ENCODE measurements at regions not wholly inside any gene's neighbourhood (a gene's known extent, or its start where the extent isn't known, plus 50 kb on each side); places are given as distances from the start of the nearest gene placed in this dataset.

DNA sequence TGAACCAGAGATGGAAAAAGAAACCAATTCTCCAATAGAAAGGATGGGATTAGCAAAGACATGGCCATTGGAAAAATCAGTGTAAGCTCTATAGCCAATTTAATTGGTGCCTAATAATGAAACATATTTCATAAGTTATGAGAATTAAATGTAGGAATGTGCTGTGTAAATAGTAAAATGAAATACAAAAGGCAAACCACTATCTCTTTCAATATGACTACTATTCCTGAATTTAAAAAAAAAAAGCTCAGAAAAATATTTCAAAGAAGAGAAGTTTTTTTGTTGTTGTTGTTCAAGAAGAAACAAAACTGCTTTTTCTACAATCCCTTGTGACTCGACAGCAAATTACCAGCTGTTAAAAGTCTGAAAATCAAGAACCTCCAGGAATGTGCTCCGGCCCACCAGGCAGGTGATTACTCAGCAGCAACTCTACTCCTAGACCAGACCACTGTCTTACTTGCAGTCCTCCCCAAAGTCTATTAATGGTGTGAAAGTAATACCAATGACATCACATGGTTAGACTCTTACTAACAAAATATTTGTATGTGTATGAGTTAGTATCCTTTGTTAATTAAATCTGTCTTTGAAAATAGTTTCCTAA is 362.4 kb downstream of the KCTD12 start:
- DNase-seq = no peak
- Histone ChIP-seq H3K36me3 (no peaks in the 10 kb centered on the region), H3K27ac (no peak overlapping the region), H3K9me3 (no peaks in the 10 kb centered on the region), H3K27me3 (no peaks in the 10 kb centered on the region), H3K4me1 (no peaks in the 10 kb centered on the region), H3K4me3 (no peak overlapping the region)
- no peak for TF ChIP-seq POLR2A (IDR thresholded peaks at IDR 0.05)
- TF ChIP-seq, protein P1, sequence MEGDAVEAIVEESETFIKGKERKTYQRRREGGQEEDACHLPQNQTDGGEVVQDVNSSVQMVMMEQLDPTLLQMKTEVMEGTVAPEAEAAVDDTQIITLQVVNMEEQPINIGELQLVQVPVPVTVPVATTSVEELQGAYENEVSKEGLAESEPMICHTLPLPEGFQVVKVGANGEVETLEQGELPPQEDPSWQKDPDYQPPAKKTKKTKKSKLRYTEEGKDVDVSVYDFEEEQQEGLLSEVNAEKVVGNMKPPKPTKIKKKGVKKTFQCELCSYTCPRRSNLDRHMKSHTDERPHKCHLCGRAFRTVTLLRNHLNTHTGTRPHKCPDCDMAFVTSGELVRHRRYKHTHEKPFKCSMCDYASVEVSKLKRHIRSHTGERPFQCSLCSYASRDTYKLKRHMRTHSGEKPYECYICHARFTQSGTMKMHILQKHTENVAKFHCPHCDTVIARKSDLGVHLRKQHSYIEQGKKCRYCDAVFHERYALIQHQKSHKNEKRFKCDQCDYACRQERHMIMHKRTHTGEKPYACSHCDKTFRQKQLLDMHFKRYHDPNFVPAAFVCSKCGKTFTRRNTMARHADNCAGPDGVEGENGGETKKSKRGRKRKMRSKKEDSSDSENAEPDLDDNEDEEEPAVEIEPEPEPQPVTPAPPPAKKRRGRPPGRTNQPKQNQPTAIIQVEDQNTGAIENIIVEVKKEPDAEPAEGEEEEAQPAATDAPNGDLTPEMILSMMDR (IDR thresholded peaks at IDR 0.05) = no peak

DNA sequence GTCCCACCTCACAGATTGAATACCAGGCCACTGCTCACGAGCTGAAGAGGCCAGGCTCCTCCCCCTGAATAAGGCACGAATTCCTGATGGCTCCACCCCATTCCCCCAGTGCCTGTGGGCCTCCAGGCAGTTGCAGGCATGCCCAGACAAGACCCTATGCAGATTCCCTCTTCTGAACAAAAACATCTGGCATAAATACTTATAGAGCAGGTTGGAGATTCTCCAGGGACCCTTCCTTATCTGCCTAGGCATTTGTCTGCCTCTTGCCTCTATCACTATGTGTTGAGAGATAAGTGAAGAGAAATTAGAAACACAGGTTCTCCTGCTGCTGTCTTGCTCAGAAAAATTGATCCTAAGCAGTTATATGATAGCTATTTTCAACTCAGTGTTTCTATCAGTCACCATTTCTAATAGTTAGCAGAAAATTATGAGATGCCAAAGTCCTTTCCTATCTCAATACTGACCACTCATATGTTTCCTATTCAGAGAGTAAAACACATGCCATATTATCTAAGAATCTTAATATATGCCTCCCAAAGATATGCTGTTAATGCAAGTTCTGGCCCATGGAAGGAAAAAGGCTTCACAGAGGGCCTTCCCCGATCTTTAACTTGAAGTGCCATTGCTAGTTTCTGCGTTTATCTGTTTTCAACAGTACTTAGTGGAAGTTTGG is 364.0 kb downstream of the KCTD12 start:
- DNase-seq = no peak
- Histone ChIP-seq H3K36me3 (no peaks in the 10 kb centered on the region), H3K27ac (no peak overlapping the region), H3K9me3 (no peaks in the 10 kb centered on the region), H3K27me3 (no peaks in the 10 kb centered on the region), H3K4me1 (no peaks in the 10 kb centered on the region), H3K4me3 (no peak overlapping the region)
- no peak for TF ChIP-seq POLR2A (IDR thresholded peaks at IDR 0.05)
- TF ChIP-seq, protein P1 (IDR thresholded peaks at IDR 0.05) = no peak

DNA sequence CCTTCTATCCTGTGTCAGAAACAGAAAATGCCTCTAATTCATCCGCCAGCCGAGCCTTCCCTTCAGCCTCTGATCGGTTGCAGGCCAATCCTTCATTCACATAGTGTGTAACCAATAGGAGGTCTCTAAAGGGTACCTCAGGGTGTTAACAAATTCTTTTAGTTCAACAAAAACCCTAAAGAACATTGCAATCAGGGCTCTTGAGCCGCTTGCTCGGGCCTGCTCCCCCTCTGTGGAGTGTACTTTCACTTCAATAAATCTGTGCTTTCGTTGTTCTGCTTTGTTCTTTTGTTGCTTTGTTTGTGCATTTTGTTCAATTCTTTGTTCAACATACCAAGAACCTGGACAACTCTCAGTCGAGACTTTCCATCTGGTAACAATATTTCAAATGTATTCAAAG is 366.5 kb downstream of the KCTD12 start:
- no peak overlapping the region for H3K27ac ChIP-seq
- no peaks in the 10 kb centered on the region for H3K27me3 ChIP-seq
- no peaks in the 10 kb centered on the region for H3K9me3 ChIP-seq
- H3K4me3 ChIP-seq = no peak overlapping the region
- TF ChIP-seq, protein P1 (IDR thresholded peaks at IDR 0.05) = no peak
- TF ChIP-seq POLR2A (IDR thresholded peaks at IDR 0.05) = no peak
- H3K4me1 ChIP-seq = no peaks in the 10 kb centered on the region
- no peaks in the 10 kb centered on the region for H3K36me3 ChIP-seq
- no peak for DNase-seq

DNA sequence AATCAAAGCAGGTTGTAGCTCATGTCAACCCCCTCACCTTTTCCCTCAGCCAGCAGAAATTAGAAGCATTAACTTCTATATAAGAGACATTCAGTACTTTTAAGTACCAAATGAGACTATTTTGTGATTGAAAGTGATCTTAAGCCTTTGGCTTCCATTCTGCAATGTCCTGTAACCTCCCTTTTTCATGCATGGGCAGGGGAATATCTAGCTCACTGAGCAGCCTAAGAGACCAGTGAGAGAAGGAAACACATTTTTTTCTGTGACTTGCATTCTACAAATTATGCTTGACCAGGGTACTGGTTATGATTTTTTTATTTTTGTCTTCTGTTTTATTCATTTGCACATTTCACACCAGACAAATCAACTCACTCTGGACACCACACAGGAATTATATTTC is 369.6 kb downstream of the KCTD12 start:
- Histone ChIP-seq H3K4me1 (no peaks in the 10 kb centered on the region), H3K4me3 (no peak overlapping the region), H3K9me3 (no peaks in the 10 kb centered on the region), H3K27ac (no peak overlapping the region), H3K36me3 (no peaks in the 10 kb centered on the region), H3K27me3 (no peaks in the 10 kb centered on the region)
- no peak for TF ChIP-seq POLR2A (IDR thresholded peaks at IDR 0.05)
- TF ChIP-seq, protein P1 (IDR thresholded peaks at IDR 0.05) = no peak
- no peak for DNase-seq

GRCh38 chr13:76516013-76516412 is 370.2 kb downstream of the KCTD12 start:
- no peak overlapping the region for H3K27ac ChIP-seq
- H3K4me3 ChIP-seq = no peak overlapping the region
- TF ChIP-seq, protein P1 (IDR thresholded peaks at IDR 0.05) = no peak
- TF ChIP-seq POLR2A (IDR thresholded peaks at IDR 0.05) = no peak
- no peaks in the 10 kb centered on the region for H3K27me3 ChIP-seq
- H3K9me3 ChIP-seq = no peaks in the 10 kb centered on the region
- no peak for DNase-seq
- H3K4me1 ChIP-seq = no peaks in the 10 kb centered on the region
- H3K36me3 ChIP-seq = no peaks in the 10 kb centered on the region

All from Peyer's patch (tissue), 4 donors.